ENCODE measurements at regions not wholly inside any gene's neighbourhood (a gene's known extent, or its start where the extent isn't known, plus 50 kb on each side); places are given as distances from the start of the nearest gene placed in this dataset.

- Histone ChIP-seq H2BK12ac (ENCODE audit: low read depth, low read length) (no peak overlapping the region), H3K4ac (replicated peaks; ENCODE audit: insufficient read length, low read depth, low read length) (no peak overlapping the region), H2BK20ac (ENCODE audit: low read length) (no peak overlapping the region), H3K4me2 (ENCODE audit: insufficient read depth in 1 of 2, low read depth in 2 of 2, low read length in 2 of 2) (no peak overlapping the region), H3K4me1 (replicated peaks in 1 of 4; ENCODE audit: control insufficient read depth in 3 of 4, insufficient read depth in 4 of 4, low read length in 3 of 4) (no peaks in the 10 kb centered on the region), H4K20me1 (replicated peaks in 1 of 2; ENCODE audit: control insufficient read depth in 1 of 2, insufficient read depth in 2 of 2, low read length in 2 of 2) (no peaks in the 10 kb centered on the region), H2BK5ac (ENCODE audit: low read depth, low read length) (no peak overlapping the region), H3K23ac (ENCODE audit: insufficient read length) (no peak overlapping the region), H4K91ac (replicated peaks; ENCODE audit: insufficient read length, low read length) (no peak overlapping the region), H2AK5ac (ENCODE audit: low read depth, low read length) (no peak overlapping the region), H2BK15ac (ENCODE audit: low read length) (no peak overlapping the region), H4K8ac (ENCODE audit: extremely low read depth, insufficient read depth, low read length) (no peak overlapping the region), H3K36me3 (ENCODE audit: control insufficient read depth in 2 of 4, insufficient read depth in 4 of 4, low read length in 3 of 4) (no peaks in the 10 kb centered on the region), H3K18ac (ENCODE audit: extremely low read depth, low read length) (no peak overlapping the region), H4K5ac (ENCODE audit: insufficient read length, low read depth, low read length) (no peak overlapping the region), H3K4me3 (ENCODE audit: extremely low read depth in 1 of 4, insufficient read depth in 2 of 4, low read depth in 3 of 4, low read length in 4 of 4) (no peak overlapping the region), H3K27me3 (replicated peaks in 1 of 4; ENCODE audit: control insufficient read depth in 3 of 4, extremely low read depth in 1 of 4, insufficient read depth in 3 of 4, low read length in 3 of 4) (no peaks in the 10 kb centered on the region), H3K56ac (replicated peaks; ENCODE audit: insufficient read length, low read depth, low read length) (no peak overlapping the region), H2BK120ac (replicated peaks; ENCODE audit: low read depth, low read length) (no peak overlapping the region), H3K14ac (ENCODE audit: insufficient read length) (no peak overlapping the region), H3K23me2 (ENCODE audit: low read depth, low read length) (no peaks in the 10 kb centered on the region), H3K79me1 (ENCODE audit: low read depth, low read length) (no peaks in the 10 kb centered on the region), H2AFZ (ENCODE audit: low read length) (no peak overlapping the region), H3K9me3 (ENCODE audit: insufficient read depth in 2 of 2, low read depth in 1 of 2, low read length in 1 of 2) (no peaks in the 10 kb centered on the region), H3K9ac (replicated peaks in 1 of 4; ENCODE audit: extremely low read depth in 1 of 4, low read depth in 3 of 4, low read length in 3 of 4) (no peak overlapping the region), H3K79me2 (ENCODE audit: control insufficient read depth in 1 of 2, insufficient read depth in 2 of 2, low read length in 2 of 2) (no peaks in the 10 kb centered on the region), H3K27ac (ENCODE audit: low read depth, low read length) (no peak overlapping the region)
- no peak for FAIRE-seq
- WGBS, 2 experiments (ENCODE audit: extremely low coverage in 1 of 2, insufficient coverage in 1 of 2, insufficient read length in 1 of 2, insufficient replicate concordance in 2 of 2, low coverage in 1 of 2, low lambda C conversion rate in 2 of 2, missing lambda C conversion rate in 1 of 2), result 79% methylated on average over 2 of the region's 2 CpGs; no CpG with 5 or more reads in 1 of the 2 experiments
- ChIA-PET POLR2A (ENCODE audit: partially characterized antibody) (interaction anchor here (0.6 kb wide), 1 partner anchor 96 kb away, joined by 3 read pairs; no protein-coding TSS in a partner anchor), CTCF (ENCODE audit: partially characterized antibody) (interaction anchor here (1.1 kb wide), 1 partner anchor 247 kb away, joined by 3 read pairs; no protein-coding TSS in a partner anchor)
- DNase-seq (ENCODE audit: low read depth in 1 of 2, low spot score in 2 of 2), result no peak
- TF ChIP-seq SIN3A (conservative IDR thresholded peaks at IDR 0.05 in 1 of 2, IDR thresholded peaks at IDR 0.05 in 1 of 2; ENCODE audit: low read depth in 1 of 2, low read length in 2 of 2) (no peak), POLR2A (IDR thresholded peaks at IDR 0.05; ENCODE audit: control extremely low read depth in 1 of 2, low read depth in 2 of 2, low read length in 2 of 2) (no peak), RFX5 (IDR thresholded peaks at IDR 0.05; ENCODE audit: borderline replicate concordance, low read depth, low read length) (no peak), SIX5 (IDR thresholded peaks at IDR 0.05; ENCODE audit: low read depth, low read length) (no peak), JUND (IDR thresholded peaks at IDR 0.05; ENCODE audit: low read length) (no peak), EZH2 (IDR thresholded peaks at IDR 0.05; ENCODE audit: low read depth, low read length, severe bottlenecking) (no peak), NRF1 (IDR thresholded peaks at IDR 0.05; ENCODE audit: low read depth, low read length) (no peak), ZNF274 (IDR thresholded peaks at IDR 0.05; ENCODE audit: borderline replicate concordance, extremely low read depth, low read length) (no peak), KDM5A (IDR thresholded peaks at IDR 0.05; ENCODE audit: low read length) (no peak)
- TF ChIP-seq, protein P1, sequence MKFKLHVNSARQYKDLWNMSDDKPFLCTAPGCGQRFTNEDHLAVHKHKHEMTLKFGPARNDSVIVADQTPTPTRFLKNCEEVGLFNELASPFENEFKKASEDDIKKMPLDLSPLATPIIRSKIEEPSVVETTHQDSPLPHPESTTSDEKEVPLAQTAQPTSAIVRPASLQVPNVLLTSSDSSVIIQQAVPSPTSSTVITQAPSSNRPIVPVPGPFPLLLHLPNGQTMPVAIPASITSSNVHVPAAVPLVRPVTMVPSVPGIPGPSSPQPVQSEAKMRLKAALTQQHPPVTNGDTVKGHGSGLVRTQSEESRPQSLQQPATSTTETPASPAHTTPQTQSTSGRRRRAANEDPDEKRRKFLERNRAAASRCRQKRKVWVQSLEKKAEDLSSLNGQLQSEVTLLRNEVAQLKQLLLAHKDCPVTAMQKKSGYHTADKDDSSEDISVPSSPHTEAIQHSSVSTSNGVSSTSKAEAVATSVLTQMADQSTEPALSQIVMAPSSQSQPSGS (IDR thresholded peaks at IDR 0.05; ENCODE audit: low read length), result no peak
- TF ChIP-seq, protein P2, sequence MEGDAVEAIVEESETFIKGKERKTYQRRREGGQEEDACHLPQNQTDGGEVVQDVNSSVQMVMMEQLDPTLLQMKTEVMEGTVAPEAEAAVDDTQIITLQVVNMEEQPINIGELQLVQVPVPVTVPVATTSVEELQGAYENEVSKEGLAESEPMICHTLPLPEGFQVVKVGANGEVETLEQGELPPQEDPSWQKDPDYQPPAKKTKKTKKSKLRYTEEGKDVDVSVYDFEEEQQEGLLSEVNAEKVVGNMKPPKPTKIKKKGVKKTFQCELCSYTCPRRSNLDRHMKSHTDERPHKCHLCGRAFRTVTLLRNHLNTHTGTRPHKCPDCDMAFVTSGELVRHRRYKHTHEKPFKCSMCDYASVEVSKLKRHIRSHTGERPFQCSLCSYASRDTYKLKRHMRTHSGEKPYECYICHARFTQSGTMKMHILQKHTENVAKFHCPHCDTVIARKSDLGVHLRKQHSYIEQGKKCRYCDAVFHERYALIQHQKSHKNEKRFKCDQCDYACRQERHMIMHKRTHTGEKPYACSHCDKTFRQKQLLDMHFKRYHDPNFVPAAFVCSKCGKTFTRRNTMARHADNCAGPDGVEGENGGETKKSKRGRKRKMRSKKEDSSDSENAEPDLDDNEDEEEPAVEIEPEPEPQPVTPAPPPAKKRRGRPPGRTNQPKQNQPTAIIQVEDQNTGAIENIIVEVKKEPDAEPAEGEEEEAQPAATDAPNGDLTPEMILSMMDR (IDR thresholded peaks at IDR 0.05; ENCODE audit: control extremely low read depth in 1 of 3, insufficient read depth in 1 of 3, low read depth in 1 of 3, low read length in 3 of 3), result no peak
Measured at GRCh38 chr18:6525604-6526003, 110.9 kb upstream of the L3MBTL4 start.
